ENCODE measurements at regions not wholly inside any gene's neighbourhood (a gene's known extent, or its start where the extent isn't known, plus 50 kb on each side); places are given as distances from the start of the nearest gene placed in this dataset.

DNA sequence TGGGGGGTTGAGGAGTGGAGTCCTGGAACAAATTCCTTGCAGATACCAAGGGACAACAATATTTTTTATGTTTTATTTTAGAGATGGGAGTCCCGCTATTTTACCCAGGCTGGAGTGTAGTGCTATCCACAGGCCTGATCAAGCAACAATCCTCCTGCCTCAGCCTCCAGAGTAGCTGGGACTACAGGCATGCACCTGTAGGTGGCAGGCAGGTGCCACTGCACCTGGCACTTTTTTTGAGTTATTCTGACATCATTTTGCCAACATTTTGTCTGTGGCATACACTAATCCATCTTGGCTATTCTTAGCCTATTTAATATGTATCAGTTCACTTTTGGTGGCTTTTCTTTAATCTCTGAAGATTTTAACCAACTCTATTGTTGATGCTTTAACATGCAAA lies 317.8 kb upstream of the MTPN start:
- intact Hi-C loops (cut with DNase I) = no loop called here
- DNase-seq (no peak), ATAC-seq (ENCODE audit: low FRiP score) (no peak)
- H3K9me3 ChIP-seq (ENCODE audit: control insufficient read depth, low read length) = peaks cover 2% of the 10 kb centered on the region
- no peaks in the 10 kb centered on the region for H3K36me3 ChIP-seq (ENCODE audit: control insufficient read depth in 1 of 2, insufficient read depth in 2 of 2, low read length in 1 of 2)
- no peaks in the 10 kb centered on the region for H3K4me1 ChIP-seq (ENCODE audit: control insufficient read depth in 1 of 2, insufficient read depth in 2 of 2, low read length in 2 of 2)
- H3K4me3 ChIP-seq (ENCODE audit: low read length in 2 of 2) = no peak overlapping the region
- 100% methylated on average over 1 of the region's 1 CpG for WGBS, 2 donors
- no peak overlapping the region for H3K27ac ChIP-seq (ENCODE audit: low read depth in 1 of 2, low read length in 2 of 2)
- no peaks in the 10 kb centered on the region for H3K27me3 ChIP-seq (ENCODE audit: control insufficient read depth in 1 of 2, insufficient read depth in 2 of 2, low read length in 1 of 2)

- no peaks in the 10 kb centered on the region for H3K27me3 ChIP-seq (ENCODE audit: control insufficient read depth in 1 of 2, insufficient read depth in 2 of 2, low read length in 1 of 2)
- intact Hi-C loops (cut with DNase I) = no loop called here
- peaks cover 2% of the 10 kb centered on the region for H3K9me3 ChIP-seq (ENCODE audit: control insufficient read depth, low read length)
- ATAC-seq (ENCODE audit: low FRiP score) (no peak), DNase-seq (no peak)
- H3K36me3 ChIP-seq (ENCODE audit: control insufficient read depth in 1 of 2, insufficient read depth in 2 of 2, low read length in 1 of 2) = no peaks in the 10 kb centered on the region
- no peak overlapping the region for H3K4me3 ChIP-seq (ENCODE audit: low read length in 2 of 2)
- no peaks in the 10 kb centered on the region for H3K4me1 ChIP-seq (ENCODE audit: control insufficient read depth in 1 of 2, insufficient read depth in 2 of 2, low read length in 2 of 2)
- H3K27ac ChIP-seq (ENCODE audit: low read depth in 1 of 2, low read length in 2 of 2) = no peak overlapping the region
Measured at GRCh38 chr7:136293841-136294391, 316.8 kb upstream of the MTPN start.

GRCh38 chr7:136293272-136293671 lies 316.1 kb upstream of the MTPN start:
- 74 to 87% methylated on average over 6 of the region's 6 CpGs for WGBS, 2 donors
- intact Hi-C loops (cut with DNase I) = no loop called here

DNA sequence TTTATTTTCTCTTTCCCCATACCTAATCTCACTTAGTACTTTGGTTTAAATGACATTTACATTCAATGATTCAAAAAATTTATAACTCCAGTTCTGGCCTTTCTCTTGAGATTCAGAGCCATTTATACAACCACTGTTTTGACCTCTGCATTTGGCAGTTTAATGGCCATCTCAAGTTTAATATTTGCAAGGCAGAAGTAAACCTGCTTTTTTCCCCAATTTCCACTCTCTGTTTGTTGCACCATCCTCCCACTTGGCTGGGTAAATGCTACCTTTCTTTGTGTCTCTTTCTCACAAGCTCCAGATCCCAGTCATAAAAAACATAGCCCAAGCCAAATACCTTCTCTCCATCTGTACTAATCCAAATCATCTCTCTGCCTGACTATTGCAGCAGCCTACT lies 315.2 kb upstream of the MTPN start:
- no peaks in the 10 kb centered on the region for H3K36me3 ChIP-seq (ENCODE audit: control insufficient read depth in 1 of 2, insufficient read depth in 2 of 2, low read length in 1 of 2)
- no peak overlapping the region for H3K4me3 ChIP-seq (ENCODE audit: low read length in 2 of 2)
- no peak for DNase-seq
- no peaks in the 10 kb centered on the region for H3K4me1 ChIP-seq (ENCODE audit: control insufficient read depth in 1 of 2, insufficient read depth in 2 of 2, low read length in 2 of 2)
- no peak for ATAC-seq (ENCODE audit: low FRiP score)
- intact Hi-C loops (cut with DNase I) = no loop called here
- H3K27ac ChIP-seq (ENCODE audit: low read depth in 1 of 2, low read length in 2 of 2) = no peak overlapping the region
- peaks cover 2% of the 10 kb centered on the region for H3K9me3 ChIP-seq (ENCODE audit: control insufficient read depth, low read length)
- no peaks in the 10 kb centered on the region for H3K27me3 ChIP-seq (ENCODE audit: control insufficient read depth in 1 of 2, insufficient read depth in 2 of 2, low read length in 1 of 2)

More at GRCh38 chr7:136293272-136293671, 316.1 kb upstream of the MTPN start:
- Histone ChIP-seq H3K4me1 (ENCODE audit: control insufficient read depth in 1 of 2, insufficient read depth in 2 of 2, low read length in 2 of 2) (no peaks in the 10 kb centered on the region), H3K27ac (ENCODE audit: low read depth in 1 of 2, low read length in 2 of 2) (no peak overlapping the region), H3K4me3 (ENCODE audit: low read length in 2 of 2) (no peak overlapping the region), H3K9me3 (ENCODE audit: control insufficient read depth, low read length) (peaks cover 2% of the 10 kb centered on the region), H3K36me3 (ENCODE audit: control insufficient read depth in 1 of 2, insufficient read depth in 2 of 2, low read length in 1 of 2) (no peaks in the 10 kb centered on the region), H3K27me3 (ENCODE audit: control insufficient read depth in 1 of 2, insufficient read depth in 2 of 2, low read length in 1 of 2) (no peaks in the 10 kb centered on the region)
- DNase-seq = no peak
- no peak for ATAC-seq (ENCODE audit: low FRiP score)

- 77% methylated on average over 1 of the region's 1 CpG for WGBS, 2 donors
- H3K4me1 ChIP-seq (ENCODE audit: control insufficient read depth in 1 of 2, insufficient read depth in 2 of 2, low read length in 2 of 2) = no peaks in the 10 kb centered on the region
- H3K9me3 ChIP-seq (ENCODE audit: control insufficient read depth, low read length) = peaks cover 2% of the 10 kb centered on the region
- H3K36me3 ChIP-seq (ENCODE audit: control insufficient read depth in 1 of 2, insufficient read depth in 2 of 2, low read length in 1 of 2) = no peaks in the 10 kb centered on the region
- no peak for DNase-seq
- H3K27ac ChIP-seq (ENCODE audit: low read depth in 1 of 2, low read length in 2 of 2) = no peak overlapping the region
- H3K27me3 ChIP-seq (ENCODE audit: control insufficient read depth in 1 of 2, insufficient read depth in 2 of 2, low read length in 1 of 2) = no peaks in the 10 kb centered on the region
- H3K4me3 ChIP-seq (ENCODE audit: low read length in 2 of 2) = no peak overlapping the region
- ATAC-seq (ENCODE audit: low FRiP score) = no peak
- intact Hi-C loops (cut with DNase I) = no loop called here
Measured at GRCh38 chr7:136290351-136290750, 313.2 kb upstream of the MTPN start.

DNA sequence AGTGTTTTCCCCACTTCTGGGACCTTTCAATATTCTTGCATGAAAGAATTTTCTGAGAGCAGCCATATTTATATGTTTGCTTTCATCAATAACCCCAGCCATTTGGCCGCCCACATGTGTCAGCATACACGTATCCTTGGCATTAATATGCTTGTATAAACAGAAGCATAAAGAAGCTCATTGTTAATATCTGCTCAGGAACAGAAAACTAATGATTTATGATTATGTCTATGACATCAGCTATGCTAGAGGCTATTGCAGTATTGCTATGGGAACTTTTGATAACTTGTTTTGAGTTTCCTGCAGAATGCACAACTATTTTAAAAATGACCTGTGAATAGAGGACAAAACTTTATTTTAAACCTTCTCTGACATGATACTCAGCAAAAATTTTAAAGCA lies 300.9 kb upstream of the MTPN start:
- intact Hi-C loops (cut with DNase I) = no loop called here
- H3K27ac ChIP-seq (ENCODE audit: low read depth in 1 of 2, low read length in 2 of 2) = no peak overlapping the region
- WGBS, 2 donors = 13 to 20% methylated on average over 2 of the region's 2 CpGs

GRCh38 chr7:136275794-136276193 lies 298.6 kb upstream of the MTPN start:
- no peaks in the 10 kb centered on the region for H3K27me3 ChIP-seq (ENCODE audit: control insufficient read depth in 1 of 2, insufficient read depth in 2 of 2, low read length in 1 of 2)
- no peaks in the 10 kb centered on the region for H3K9me3 ChIP-seq (ENCODE audit: control insufficient read depth, low read length)
- intact Hi-C loops (cut with DNase I) = no loop called here
- DNase-seq (no peak), ATAC-seq (ENCODE audit: low FRiP score) (no peak)
- no peaks in the 10 kb centered on the region for H3K4me1 ChIP-seq (ENCODE audit: control insufficient read depth in 1 of 2, insufficient read depth in 2 of 2, low read length in 2 of 2)
- no peaks in the 10 kb centered on the region for H3K36me3 ChIP-seq (ENCODE audit: control insufficient read depth in 1 of 2, insufficient read depth in 2 of 2, low read length in 1 of 2)
- no peak overlapping the region for H3K4me3 ChIP-seq (ENCODE audit: low read length in 2 of 2)
- 16 to 19% methylated on average over 3 of the region's 3 CpGs for WGBS, 2 donors
- H3K27ac ChIP-seq (ENCODE audit: low read depth in 1 of 2, low read length in 2 of 2) = no peak overlapping the region

More for the DNA sequence above, 300.9 kb upstream of the MTPN start:
- Histone ChIP-seq H3K9me3 (ENCODE audit: control insufficient read depth, low read length) (no peaks in the 10 kb centered on the region), H3K36me3 (ENCODE audit: control insufficient read depth in 1 of 2, insufficient read depth in 2 of 2, low read length in 1 of 2) (no peaks in the 10 kb centered on the region), H3K4me1 (ENCODE audit: control insufficient read depth in 1 of 2, insufficient read depth in 2 of 2, low read length in 2 of 2) (no peaks in the 10 kb centered on the region), H3K27me3 (ENCODE audit: control insufficient read depth in 1 of 2, insufficient read depth in 2 of 2, low read length in 1 of 2) (no peaks in the 10 kb centered on the region), H3K4me3 (ENCODE audit: low read length in 2 of 2) (no peak overlapping the region)
- DNase-seq (no peak), ATAC-seq (ENCODE audit: low FRiP score) (no peak)

DNA sequence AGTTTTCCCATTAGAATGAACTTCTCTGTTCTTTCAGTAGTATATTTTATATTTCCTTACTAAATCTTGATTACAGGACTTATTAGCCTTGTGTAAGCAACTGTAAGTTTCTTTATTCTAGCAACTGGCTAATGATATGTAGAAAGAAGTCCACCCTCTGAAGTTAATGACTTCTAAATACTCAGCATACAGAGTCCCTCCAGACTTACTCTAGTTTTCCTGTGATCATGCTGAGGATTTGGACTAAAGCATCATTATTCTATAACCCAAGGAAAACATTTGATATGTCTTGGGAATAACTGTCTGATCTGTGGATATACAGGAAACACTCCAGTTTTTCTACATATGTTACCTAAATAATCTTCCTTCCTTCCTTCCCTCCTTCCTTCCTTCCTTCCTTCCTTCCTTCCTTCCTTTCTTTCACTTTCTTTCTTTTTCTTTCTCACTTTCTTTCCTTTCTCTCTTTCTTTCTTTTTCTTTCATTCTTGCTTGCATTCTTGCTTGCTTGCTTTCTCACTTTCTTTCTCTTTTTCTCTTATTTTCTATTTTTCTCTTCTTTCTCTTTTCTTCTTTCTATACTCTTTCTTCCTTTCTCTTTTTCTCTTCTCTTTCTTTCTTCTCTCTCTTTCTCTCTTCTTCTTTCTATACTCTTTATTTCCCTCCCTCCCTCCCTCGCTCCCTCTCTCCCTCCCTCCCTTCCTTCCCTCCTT lies 297.6 kb upstream of the MTPN start:
- no peaks in the 10 kb centered on the region for H3K27me3 ChIP-seq (ENCODE audit: control insufficient read depth in 1 of 2, insufficient read depth in 2 of 2, low read length in 1 of 2)
- no peaks in the 10 kb centered on the region for H3K36me3 ChIP-seq (ENCODE audit: control insufficient read depth in 1 of 2, insufficient read depth in 2 of 2, low read length in 1 of 2)
- H3K9me3 ChIP-seq (ENCODE audit: control insufficient read depth, low read length) = no peaks in the 10 kb centered on the region
- H3K4me1 ChIP-seq (ENCODE audit: control insufficient read depth in 1 of 2, insufficient read depth in 2 of 2, low read length in 2 of 2) = no peaks in the 10 kb centered on the region
- intact Hi-C loops (cut with DNase I) = no loop called here
- 67 to 84% methylated on average over 1 of the region's 1 CpG for WGBS, 2 donors
- no peak overlapping the region for H3K27ac ChIP-seq (ENCODE audit: low read depth in 1 of 2, low read length in 2 of 2)
- ATAC-seq (ENCODE audit: low FRiP score) (no peak), DNase-seq (no peak)
- no peak overlapping the region for H3K4me3 ChIP-seq (ENCODE audit: low read length in 2 of 2)

GRCh38 chr7:136272934-136273333 lies 295.8 kb upstream of the MTPN start:
- H3K9me3 ChIP-seq (ENCODE audit: control insufficient read depth, low read length) = no peaks in the 10 kb centered on the region
- H3K36me3 ChIP-seq (ENCODE audit: control insufficient read depth in 1 of 2, insufficient read depth in 2 of 2, low read length in 1 of 2) = no peaks in the 10 kb centered on the region
- H3K27ac ChIP-seq (ENCODE audit: low read depth in 1 of 2, low read length in 2 of 2) = no peak overlapping the region
- DNase-seq = no peak
- intact Hi-C loops (cut with DNase I) = no loop called here
- WGBS, 2 donors = 71 to 79% methylated on average over 2 of the region's 2 CpGs
- H3K27me3 ChIP-seq (ENCODE audit: control insufficient read depth in 1 of 2, insufficient read depth in 2 of 2, low read length in 1 of 2) = no peaks in the 10 kb centered on the region
- H3K4me1 ChIP-seq (ENCODE audit: control insufficient read depth in 1 of 2, insufficient read depth in 2 of 2, low read length in 2 of 2) = no peaks in the 10 kb centered on the region
- no peak for ATAC-seq (ENCODE audit: low FRiP score)
- H3K4me3 ChIP-seq (ENCODE audit: low read length in 2 of 2) = no peak overlapping the region

Measured in aorta (tissue), 5 donors.